GM13976 (cell line): ENCODE measurements at regions not wholly inside any gene's neighbourhood (a gene's known extent, or its start where the extent isn't known, plus 50 kb on each side); places are given as distances from the start of the nearest gene placed in this dataset.

Experiments
- DNase-seq: peaks from one replicate; pipeline ENCODE4 v3.0.0; 2012; ENCODE audit warnings: low spot score
- in situ Hi-C: fragments of 300-500 bp; cut with MboI; formaldehyde crosslinking; loops from one replicate; pipeline ENCODE4 v1.12.0; 2022; ENCODE audit warnings: low sequenced_read_pairs, mixed read lengths, inconsistent platforms; ENCODE audit not compliant: unreplicated experiment
- TF ChIP-seq, protein P1 (sequence below): IDR thresholded peaks from 2 replicates; pipeline ENCODE4 v1.5.1; 2012; ENCODE audit warnings: borderline replicate concordance, mild to moderate bottlenecking; ENCODE audit not compliant: insufficient read depth; ENCODE audit errors: extremely low read depth, missing control alignments, control extremely low read depth

DNA sequence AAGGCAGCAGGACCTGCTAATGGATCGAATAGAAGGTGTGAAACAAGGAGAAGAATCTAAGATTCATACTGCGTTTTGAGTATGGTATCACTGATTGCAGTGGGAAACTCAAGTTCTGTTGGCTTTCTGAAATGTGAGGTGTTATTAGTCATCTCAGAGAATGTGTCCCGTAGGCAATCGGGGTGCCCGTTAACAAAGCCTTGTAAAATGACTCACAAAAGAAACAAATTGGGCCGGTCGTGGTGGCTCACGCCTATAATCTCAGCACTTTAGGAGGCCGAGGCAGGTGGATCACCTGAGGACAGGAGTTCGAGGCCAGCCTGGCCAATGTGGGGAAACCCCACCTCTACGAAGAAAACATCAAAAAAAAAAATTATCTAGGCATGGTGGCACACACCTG, 118.2 kb upstream of the C7orf33 start:
- in situ Hi-C loops: no loop called here
- DNase-seq: no peak
- TF ChIP-seq, protein P1, sequence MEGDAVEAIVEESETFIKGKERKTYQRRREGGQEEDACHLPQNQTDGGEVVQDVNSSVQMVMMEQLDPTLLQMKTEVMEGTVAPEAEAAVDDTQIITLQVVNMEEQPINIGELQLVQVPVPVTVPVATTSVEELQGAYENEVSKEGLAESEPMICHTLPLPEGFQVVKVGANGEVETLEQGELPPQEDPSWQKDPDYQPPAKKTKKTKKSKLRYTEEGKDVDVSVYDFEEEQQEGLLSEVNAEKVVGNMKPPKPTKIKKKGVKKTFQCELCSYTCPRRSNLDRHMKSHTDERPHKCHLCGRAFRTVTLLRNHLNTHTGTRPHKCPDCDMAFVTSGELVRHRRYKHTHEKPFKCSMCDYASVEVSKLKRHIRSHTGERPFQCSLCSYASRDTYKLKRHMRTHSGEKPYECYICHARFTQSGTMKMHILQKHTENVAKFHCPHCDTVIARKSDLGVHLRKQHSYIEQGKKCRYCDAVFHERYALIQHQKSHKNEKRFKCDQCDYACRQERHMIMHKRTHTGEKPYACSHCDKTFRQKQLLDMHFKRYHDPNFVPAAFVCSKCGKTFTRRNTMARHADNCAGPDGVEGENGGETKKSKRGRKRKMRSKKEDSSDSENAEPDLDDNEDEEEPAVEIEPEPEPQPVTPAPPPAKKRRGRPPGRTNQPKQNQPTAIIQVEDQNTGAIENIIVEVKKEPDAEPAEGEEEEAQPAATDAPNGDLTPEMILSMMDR: no peak

DNA sequence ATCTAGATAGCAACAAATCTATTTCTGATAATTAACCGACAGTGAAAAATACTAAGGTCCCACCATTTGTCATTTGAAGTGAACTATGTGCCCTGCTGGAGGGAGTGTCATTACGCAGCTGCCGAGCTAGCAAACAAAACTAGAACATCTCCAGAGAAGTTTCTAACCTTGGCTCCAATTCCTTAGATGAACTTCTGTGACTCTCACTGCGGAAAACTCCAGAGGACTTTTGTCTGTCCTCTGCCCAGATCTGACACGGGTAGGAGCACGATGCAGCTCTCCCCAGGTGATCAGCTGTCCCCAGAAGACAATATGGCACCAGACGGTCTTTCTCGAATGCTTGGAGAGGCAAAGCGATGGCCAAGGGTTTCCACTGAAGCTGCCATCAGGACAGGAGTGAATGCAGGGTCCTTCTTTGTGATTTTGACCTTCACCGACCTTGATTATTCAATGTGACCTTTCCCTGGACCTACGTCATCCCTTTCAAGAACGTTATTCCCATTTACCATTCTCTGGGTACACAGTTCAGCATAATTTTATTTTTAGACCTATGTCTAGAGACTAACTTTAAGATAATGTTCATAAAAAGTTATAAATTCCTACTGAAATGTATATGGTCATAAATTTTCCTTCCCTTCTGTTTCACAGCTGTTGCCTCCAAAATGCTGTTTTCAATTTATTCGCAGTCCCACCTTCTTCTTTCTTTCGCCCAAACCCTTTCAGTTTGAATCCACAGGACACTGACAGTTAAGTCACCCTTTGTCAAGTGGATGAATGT, 116.7 kb upstream of the C7orf33 start:
- TF ChIP-seq, protein P1: no peak
- in situ Hi-C loops: no loop called here
- no peak for DNase-seq

DNA sequence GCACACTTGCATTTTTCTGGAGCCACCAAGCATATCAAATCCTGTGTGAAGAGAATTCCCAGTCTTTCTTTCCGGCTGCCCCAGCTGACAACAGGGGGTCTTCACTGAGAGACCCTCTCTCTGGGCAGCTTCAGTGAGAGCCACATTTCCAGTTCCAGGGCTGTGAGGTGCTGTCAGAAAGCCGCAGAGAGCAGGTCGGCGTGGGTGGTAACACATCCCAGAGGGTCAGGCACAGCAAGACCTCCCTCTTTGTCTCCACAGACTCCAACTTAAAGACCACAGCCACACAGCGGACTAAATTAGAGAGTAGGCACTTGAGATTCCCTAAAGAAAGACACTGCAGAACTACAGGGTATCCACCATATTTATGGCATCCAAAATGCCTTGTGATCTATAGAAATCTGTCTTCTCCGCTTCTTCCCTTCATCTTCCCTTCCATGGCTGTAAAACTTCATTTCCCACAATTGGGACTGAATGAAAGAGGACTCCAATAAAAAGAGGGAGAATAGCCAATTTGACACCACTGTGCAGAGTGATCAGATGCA, 116.0 kb upstream of the C7orf33 start:
- in situ Hi-C loops: no loop called here
- no peak for DNase-seq
- TF ChIP-seq, protein P1: no peak

DNA sequence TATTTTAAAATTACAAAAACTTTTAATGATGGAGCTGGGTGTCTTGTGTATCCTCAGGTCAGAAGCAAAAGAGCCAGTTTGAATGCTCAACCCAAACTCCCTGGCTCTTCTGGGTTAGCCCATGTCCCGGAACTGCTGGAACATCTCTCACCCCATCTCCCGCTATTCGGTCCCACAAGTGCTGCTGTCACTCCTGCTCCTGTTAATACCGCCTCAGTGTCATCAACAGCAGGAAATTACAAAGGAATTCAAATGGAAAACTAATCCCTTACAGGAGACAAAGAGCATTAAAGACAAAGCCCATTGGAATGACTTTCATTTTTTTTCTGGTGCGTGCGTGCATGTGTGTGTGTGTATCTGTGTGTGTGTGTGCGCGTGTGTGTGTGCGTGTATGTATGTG, 112.0 kb upstream of the C7orf33 start:
- no peak for DNase-seq
- in situ Hi-C loops: no loop called here
- TF ChIP-seq, protein P1: no peak

DNA sequence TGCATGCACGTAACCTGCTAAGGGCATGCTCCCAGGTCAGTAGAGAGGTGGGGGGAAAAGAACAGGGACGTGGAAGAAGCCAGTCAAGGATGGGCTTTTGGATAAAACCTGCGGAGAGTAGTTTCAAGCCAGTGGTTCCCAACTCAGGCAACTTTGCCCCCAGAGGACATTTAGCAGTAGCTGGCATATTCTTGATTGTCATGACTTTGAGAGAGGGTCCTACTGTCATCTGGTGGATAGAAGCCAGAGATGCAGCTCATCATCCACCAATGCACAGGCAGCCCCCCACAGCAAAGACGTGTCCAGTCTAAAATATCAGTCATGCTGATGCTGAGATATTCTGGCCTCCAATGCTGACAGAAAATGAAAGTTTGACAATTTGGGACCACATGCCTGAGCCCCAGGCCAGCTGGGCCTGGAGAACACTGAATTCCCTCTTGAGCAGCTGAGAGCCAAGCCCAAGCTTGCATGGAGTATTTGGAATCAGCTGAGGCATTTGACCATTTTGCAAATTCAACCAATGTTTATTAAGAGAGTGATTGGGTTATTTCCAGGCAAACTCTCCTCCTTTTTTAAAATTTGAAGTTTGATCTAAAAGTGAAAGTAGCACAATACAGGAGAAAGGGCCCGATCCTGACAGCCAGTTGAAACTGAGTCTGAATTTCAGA, 110.0 kb upstream of the C7orf33 start:
- in situ Hi-C loops: no loop called here
- DNase-seq: no peak
- TF ChIP-seq, protein P1: no peak

DNA sequence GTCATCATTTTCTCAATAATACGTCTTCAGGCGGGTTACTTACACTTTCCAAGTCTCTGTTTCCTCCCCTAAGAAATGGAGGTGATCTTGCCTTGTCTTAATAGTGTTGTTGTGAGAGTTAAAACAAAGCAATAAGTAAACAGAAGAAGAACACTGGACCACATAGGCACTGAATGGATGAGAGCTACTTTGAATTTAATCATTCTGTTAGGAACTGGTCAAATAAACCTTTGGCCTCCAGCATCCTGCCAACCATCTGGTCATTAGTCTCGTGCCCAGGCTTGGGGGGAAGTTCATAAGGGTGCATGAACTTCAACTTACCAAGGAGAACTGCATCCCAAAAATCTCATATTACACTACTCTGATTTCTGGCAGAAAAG, 109.4 kb upstream of the C7orf33 start:
- no peak for DNase-seq
- in situ Hi-C loops: no loop called here
- TF ChIP-seq, protein P1: no peak
